Fibroblast of pulmonary artery (primary cell): ENCODE measurements at regions not wholly inside any gene's neighbourhood (a gene's known extent, or its start where the extent isn't known, plus 50 kb on each side); places are given as distances from the start of the nearest gene placed in this dataset.
"Not testable (repeated sequence)": the region's sequence is repeated elsewhere in the genome, so short reads cannot be mapped to it uniquely, and the experiment has no call there.

ENCODE experiments used
- DNase-seq: peaks from one replicate; pipeline ENCODE4 v3.0.0-alpha.2; 2010; ENCODE audit warnings: low read depth
- H3K4me3 ChIP-seq: replicated peaks from 2 replicates; pipeline ENCODE4 v1.5.1; 2011; ENCODE audit warnings: low read depth, mild to moderate bottlenecking, control low read depth, low read length, moderate library complexity
- TF ChIP-seq, protein P1 (sequence below): IDR thresholded peaks from 2 replicates; pipeline ENCODE4 v1.5.1; 2011; ENCODE audit warnings: mild to moderate bottlenecking, control low read depth, low read length, inconsistent platforms; ENCODE audit errors: missing control alignments

GRCh38 chr7:9557853-9558252 is 1124.4 kb downstream of the NXPH1 start:
- TF ChIP-seq, protein P1, sequence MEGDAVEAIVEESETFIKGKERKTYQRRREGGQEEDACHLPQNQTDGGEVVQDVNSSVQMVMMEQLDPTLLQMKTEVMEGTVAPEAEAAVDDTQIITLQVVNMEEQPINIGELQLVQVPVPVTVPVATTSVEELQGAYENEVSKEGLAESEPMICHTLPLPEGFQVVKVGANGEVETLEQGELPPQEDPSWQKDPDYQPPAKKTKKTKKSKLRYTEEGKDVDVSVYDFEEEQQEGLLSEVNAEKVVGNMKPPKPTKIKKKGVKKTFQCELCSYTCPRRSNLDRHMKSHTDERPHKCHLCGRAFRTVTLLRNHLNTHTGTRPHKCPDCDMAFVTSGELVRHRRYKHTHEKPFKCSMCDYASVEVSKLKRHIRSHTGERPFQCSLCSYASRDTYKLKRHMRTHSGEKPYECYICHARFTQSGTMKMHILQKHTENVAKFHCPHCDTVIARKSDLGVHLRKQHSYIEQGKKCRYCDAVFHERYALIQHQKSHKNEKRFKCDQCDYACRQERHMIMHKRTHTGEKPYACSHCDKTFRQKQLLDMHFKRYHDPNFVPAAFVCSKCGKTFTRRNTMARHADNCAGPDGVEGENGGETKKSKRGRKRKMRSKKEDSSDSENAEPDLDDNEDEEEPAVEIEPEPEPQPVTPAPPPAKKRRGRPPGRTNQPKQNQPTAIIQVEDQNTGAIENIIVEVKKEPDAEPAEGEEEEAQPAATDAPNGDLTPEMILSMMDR = no peak
- H3K4me3 ChIP-seq = no peak overlapping the region
- no peak for DNase-seq

GRCh38 chr7:9575716-9576115 is 1142.3 kb downstream of the NXPH1 start:
- H3K4me3 ChIP-seq = no peak overlapping the region
- TF ChIP-seq, protein P1 = no peak
- DNase-seq = no peak

- no peak for DNase-seq
- H3K4me3 ChIP-seq = no peak overlapping the region
- TF ChIP-seq, protein P1 = no peak
These were observed 1149.4 kb downstream of the NXPH1 start for GRCh38 chr7:9582824-9583223.

DNA sequence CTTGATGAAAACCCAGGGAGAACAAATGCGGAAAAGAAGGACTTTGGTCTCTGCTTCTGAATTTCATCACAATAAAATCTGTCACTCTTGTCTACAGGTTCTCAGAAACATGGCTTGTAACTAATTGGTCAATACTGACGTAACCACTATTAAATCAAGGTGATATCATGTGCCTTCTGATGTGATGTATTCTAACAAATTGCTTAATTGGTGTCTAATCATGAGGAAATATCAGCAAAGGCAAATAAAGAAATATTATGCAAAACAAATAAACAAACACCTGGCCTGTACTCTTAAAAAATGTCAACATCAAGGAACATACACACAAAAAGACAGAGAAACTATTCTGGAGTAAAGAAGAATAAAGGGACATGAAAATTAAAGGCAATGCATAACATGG is 1165.0 kb downstream of the NXPH1 start:
- no peak for DNase-seq
- TF ChIP-seq, protein P1 = no peak
- H3K4me3 ChIP-seq = no peak overlapping the region

DNA sequence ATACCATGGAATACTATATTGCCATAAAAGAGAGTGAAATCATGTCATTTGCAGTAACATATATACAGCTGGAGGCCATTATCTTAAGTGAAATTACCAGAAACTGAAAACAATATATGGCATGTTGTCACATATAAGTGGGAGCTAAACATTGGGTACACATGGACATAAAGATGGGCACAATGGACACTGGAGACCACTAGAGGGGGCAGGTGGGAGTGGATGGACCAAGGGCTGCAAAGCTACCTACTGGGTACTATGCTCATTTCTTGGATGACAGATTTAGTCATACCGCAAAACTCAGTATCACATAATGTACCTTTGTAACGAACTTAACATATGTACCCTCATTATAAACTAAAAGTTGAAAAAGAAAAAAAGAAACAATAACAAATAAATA is 1167.6 kb downstream of the NXPH1 start:
- no peak overlapping the region for H3K4me3 ChIP-seq
- TF ChIP-seq, protein P1 = no peak

DNA sequence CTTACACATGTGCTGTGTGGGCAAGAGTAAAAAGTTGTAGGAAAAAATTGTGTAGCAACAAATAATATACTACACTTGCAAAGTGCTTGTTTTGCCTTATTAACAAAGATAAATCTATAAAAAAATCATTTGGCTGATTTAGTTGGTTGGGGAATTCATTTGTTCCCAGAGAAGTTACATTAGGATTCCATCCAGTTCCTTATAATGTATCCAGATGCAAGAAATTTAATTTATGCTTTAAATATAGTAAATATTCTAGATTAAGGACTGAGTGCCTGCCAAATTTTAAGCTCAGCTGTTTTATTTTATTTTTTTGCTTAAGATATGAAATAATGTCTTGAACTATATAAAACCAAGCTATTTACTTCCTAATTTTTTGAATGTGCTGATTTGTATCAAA is 1169.9 kb downstream of the NXPH1 start:
- no peak overlapping the region for H3K4me3 ChIP-seq
- no peak for DNase-seq
- TF ChIP-seq, protein P1 = no peak

More for the DNA sequence above, 1167.6 kb downstream of the NXPH1 start:
- no peak for DNase-seq

- H3K4me3 ChIP-seq = no peak overlapping the region
- DNase-seq = peak; percentile 0
- TF ChIP-seq, protein P1 = no peak
These were observed 1175.2 kb downstream of the NXPH1 start for GRCh38 chr7:9608560-9608959.

DNA sequence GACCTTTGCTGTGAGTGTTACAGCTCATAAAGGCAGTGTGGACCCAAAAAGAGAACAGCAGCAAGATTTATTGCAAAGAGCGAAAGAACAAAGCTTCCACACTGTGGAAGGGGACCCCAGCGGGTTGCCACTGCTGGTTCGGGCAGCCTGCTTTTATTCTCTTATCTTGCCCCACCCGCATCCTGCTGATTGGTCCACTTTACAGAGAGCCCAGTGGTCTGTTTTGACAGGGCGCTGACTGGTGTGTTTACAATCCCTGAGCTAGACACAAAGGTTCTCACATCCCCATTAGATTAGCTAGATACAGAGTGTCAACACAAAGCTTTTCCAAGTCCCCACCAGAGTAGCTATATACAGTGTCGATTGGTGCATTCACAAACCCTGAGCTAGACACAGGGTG is 1187.5 kb downstream of the NXPH1 start:
- DNase-seq, H3K4me3 ChIP-seq: not testable (repeated sequence)

DNA sequence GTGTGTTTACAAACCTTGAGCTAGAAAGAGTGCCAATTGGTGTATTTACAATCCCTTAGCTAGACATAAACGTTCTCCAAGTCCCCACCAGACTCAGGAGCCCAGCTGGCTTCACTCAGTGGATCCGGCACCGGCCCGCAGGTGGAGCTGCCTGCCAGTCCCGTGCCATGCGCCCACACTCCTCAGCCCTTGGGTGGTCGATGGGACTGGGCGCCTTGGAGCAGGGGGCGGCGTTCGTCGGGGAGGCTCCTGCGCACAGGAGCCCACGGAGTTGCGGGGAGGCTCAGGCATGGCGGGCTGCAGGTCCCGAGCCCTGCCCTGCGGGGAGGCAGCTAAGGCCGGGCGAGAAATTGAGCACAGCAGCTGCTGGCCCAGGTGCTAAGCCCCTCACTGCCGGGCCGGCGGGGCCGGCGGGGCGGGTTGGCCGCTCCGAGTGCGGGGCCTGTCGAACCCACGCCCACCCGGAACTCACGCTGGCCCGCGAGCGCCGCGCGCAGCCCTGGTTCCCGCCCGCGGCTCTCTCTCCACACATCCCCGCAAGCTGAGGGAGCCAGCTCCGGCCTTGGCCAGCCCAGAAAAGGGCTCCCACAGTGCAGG is 1188.0 kb downstream of the NXPH1 start:
- not testable (repeated sequence) for H3K4me3 ChIP-seq, DNase-seq
